ENCODE measurements at regions not wholly inside any gene's neighbourhood (a gene's known extent, or its start where the extent isn't known, plus 50 kb on each side); places are given as distances from the start of the nearest gene placed in this dataset.

DNA sequence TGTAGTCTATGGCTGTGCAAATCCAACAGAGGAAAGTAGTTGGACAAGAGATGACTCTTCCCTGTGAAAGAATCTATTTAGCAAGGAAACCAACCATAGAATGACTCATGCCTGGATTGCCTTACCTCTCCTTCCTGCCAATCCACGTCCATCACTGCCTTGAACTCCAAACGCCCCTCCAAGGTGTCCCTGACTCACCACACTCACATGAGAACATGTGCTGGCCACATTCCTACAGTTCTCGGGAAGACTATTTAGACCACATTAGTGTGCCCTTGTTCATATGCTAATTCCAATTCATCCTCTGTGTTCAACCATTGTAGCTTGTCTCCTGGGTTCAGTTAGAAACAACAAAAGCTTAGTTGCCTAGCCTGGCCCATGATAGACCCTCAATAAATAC is 157.3 kb downstream of the SLC30A10 start:
- TF ChIP-seq CREB5 (CRISPR knock-in tag; IDR thresholded peaks at IDR 0.05; ENCODE audit: low read depth) (no peak), TSHZ2 (CRISPR knock-in tag; IDR thresholded peaks at IDR 0.05) (no peak), OSR1 (CRISPR knock-in tag; IDR thresholded peaks at IDR 0.05) (no peak), RARB (CRISPR knock-in tag; IDR thresholded peaks at IDR 0.05) (peak; percentile 83; the same call in 1 of the 2 replicates), TOX (CRISPR knock-in tag; IDR thresholded peaks at IDR 0.05; ENCODE audit: borderline replicate concordance) (peak; percentile 74), ZC3H10 (CRISPR knock-in tag; IDR thresholded peaks at IDR 0.05) (peak; percentile 54; the same call in 1 of the 2 replicates), ARNTL (CRISPR knock-in tag; IDR thresholded peaks at IDR 0.05; ENCODE audit: borderline replicate concordance, low read depth) (no peak)
- ATAC-seq: peak; percentile 98

GRCh38 chr1:219763321-219763720 is 150.4 kb upstream of the ZC3H11B start:
- TF ChIP-seq TSHZ2 (CRISPR knock-in tag; IDR thresholded peaks at IDR 0.05) (no peak), ZNF565 (CRISPR knock-in tag; conservative IDR thresholded peaks at IDR 0.05; ENCODE audit: low read depth) (no peak), CSDC2 (CRISPR knock-in tag; IDR thresholded peaks at IDR 0.05) (no peak), ESRRG (CRISPR knock-in tag; IDR thresholded peaks at IDR 0.05) (no peak), TOX (CRISPR knock-in tag; IDR thresholded peaks at IDR 0.05; ENCODE audit: borderline replicate concordance) (no peak), RARB (CRISPR knock-in tag; IDR thresholded peaks at IDR 0.05) (no peak), ZNF70 (CRISPR knock-in tag; IDR thresholded peaks at IDR 0.05) (no peak), ARNTL (CRISPR knock-in tag; IDR thresholded peaks at IDR 0.05; ENCODE audit: borderline replicate concordance, low read depth) (no peak), PATZ1 (CRISPR knock-in tag; IDR thresholded peaks at IDR 0.05; ENCODE audit: borderline replicate concordance) (no peak)
- TF ChIP-seq, protein P1, sequence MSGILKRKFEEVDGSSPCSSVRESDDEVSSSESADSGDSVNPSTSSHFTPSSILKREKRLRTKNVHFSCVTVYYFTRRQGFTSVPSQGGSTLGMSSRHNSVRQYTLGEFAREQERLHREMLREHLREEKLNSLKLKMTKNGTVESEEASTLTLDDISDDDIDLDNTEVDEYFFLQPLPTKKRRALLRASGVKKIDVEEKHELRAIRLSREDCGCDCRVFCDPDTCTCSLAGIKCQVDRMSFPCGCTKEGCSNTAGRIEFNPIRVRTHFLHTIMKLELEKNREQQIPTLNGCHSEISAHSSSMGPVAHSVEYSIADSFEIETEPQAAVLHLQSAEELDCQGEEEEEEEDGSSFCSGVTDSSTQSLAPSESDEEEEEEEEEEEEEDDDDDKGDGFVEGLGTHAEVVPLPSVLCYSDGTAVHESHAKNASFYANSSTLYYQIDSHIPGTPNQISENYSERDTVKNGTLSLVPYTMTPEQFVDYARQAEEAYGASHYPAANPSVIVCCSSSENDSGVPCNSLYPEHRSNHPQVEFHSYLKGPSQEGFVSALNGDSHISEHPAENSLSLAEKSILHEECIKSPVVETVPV (CRISPR knock-in tag; IDR thresholded peaks at IDR 0.05): no peak
- ATAC-seq: no peak

DNA sequence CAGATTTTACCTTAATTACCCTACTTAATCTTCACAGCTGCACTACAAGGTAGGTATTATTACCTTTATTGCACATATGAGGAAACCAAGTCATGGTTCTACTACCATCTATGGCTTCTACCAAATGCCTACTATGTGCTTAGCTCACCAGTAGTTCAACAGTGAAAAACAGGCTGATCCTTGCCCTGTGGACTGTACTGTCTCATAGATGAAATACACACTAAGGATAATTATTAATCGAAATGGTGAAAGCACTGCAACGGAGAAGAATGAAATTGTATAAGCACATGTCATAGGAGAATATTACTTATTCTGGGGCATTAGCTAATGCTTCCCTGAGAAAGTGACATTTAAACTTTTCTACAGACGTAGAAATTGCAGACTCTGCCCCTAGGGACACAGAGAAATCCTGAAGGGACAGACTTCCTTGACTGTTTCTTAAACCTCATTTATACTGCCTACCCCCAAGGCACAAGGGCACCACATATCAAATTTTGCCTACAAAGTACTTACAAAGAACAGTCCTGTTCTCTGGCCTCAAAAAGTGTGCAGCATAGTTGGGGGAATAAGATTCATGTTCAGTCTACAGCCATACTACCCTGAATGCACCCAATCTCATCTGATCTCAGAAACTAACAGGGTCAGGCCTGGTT is 148.4 kb upstream of the ZC3H11B start:
- ATAC-seq: no peak
- no peak for TF ChIP-seq TCF4 (CRISPR knock-in tag; IDR thresholded peaks at IDR 0.05; ENCODE audit: borderline replicate concordance)
- no peak for TF ChIP-seq ZNF70 (CRISPR knock-in tag; IDR thresholded peaks at IDR 0.05)
- TF ChIP-seq TOX (CRISPR knock-in tag; IDR thresholded peaks at IDR 0.05; ENCODE audit: borderline replicate concordance): no peak
- TF ChIP-seq PATZ1 (CRISPR knock-in tag; IDR thresholded peaks at IDR 0.05; ENCODE audit: borderline replicate concordance): no peak
- no peak for TF ChIP-seq ZNF565 (CRISPR knock-in tag; conservative IDR thresholded peaks at IDR 0.05; ENCODE audit: low read depth)
- no peak for TF ChIP-seq ZFP3 (CRISPR knock-in tag; IDR thresholded peaks at IDR 0.05)
- TF ChIP-seq GLIS3 (CRISPR knock-in tag; IDR thresholded peaks at IDR 0.05): no peak
- no peak for TF ChIP-seq BACH2 (CRISPR knock-in tag; IDR thresholded peaks at IDR 0.05; ENCODE audit: borderline replicate concordance)
- no peak for TF ChIP-seq SNAI2 (CRISPR knock-in tag; IDR thresholded peaks at IDR 0.05)
- TF ChIP-seq PPARA (CRISPR knock-in tag; IDR thresholded peaks at IDR 0.05; ENCODE audit: borderline replicate concordance): no peak
- no peak for TF ChIP-seq RARB (CRISPR knock-in tag; IDR thresholded peaks at IDR 0.05)
- no peak for TF ChIP-seq TSHZ2 (CRISPR knock-in tag; IDR thresholded peaks at IDR 0.05)

All from SK-N-SH treated with all-trans-retinoic acid at 6 μM for 48 hours (cell line).